SK-N-SH (cell line): ENCODE measurements at regions not wholly inside any gene's neighbourhood (a gene's known extent, or its start where the extent isn't known, plus 50 kb on each side); places are given as distances from the start of the nearest gene placed in this dataset.

ENCODE experiments used
- CTCF ChIA-PET: fragments of 300-600, 350-600 bp; formaldehyde crosslinking; extraction: SDS; loops from one replicate; lab custom pipeline; 2021; lab: Yijun Ruan, JAX
- POLR2A ChIA-PET: fragments of 350-600 bp; sonication (Branson Sonifier 250); formaldehyde crosslinking; extraction: SDS; loops from one replicate; lab custom pipeline; 2020; ENCODE audit warnings: antibody characterized with exemption, inconsistent platforms; lab: Yijun Ruan, JAX
- DNase-seq: peaks from one replicate; pipeline ENCODE4 v3.0.0; 2012
- H2AFZ ChIP-seq: fragments of 200-600 bp; sonication (generic); 2 replicates; pipeline ENCODE4 v1.8.1; 2016; ENCODE audit warnings: antibody characterized with exemption, mild to moderate bottlenecking, low read depth
- H3F3A ChIP-seq: fragments of 200-600 bp; sonication (generic); replicated peaks from 2 replicates; pipeline ENCODE3; 2016; ENCODE audit warnings: antibody characterized with exemption, mild to moderate bottlenecking; ENCODE audit not compliant: insufficient read depth
- H3K27ac ChIP-seq, 2 experiments: fragments of 200-500 bp in 1 of 2; fragments of 200-600 bp in 1 of 2; sonication (Bioruptor generic) in 1 of 2; sonication (generic), shearing (Covaris generic) in 1 of 2; 2 replicates each; pipeline versions ENCODE4 v1.5.1 to v1.6.1; 2014 to 2016; ENCODE audit warnings: low read depth in 2 of 2, inconsistent platforms in 1 of 2, low read length in 1 of 2, mild to moderate bottlenecking in 1 of 2, mixed read lengths in 1 of 2
- H3K27me3 ChIP-seq: fragments of 200-600 bp; sonication (generic), shearing (Covaris generic); 2 replicates; pipeline ENCODE4 v1.6.1; 2016; ENCODE audit warnings: mixed run types; ENCODE audit not compliant: insufficient read depth
- H3K36me3 ChIP-seq, 2 experiments: fragments of 200-500 bp in 1 of 2; fragments of 200-600 bp in 1 of 2; sonication (Bioruptor generic) in 1 of 2; sonication (generic) in 1 of 2; replicated peaks in 1 of 2; 2 replicates each; pipeline versions ENCODE3 to v1.5.1; 2014 to 2016; ENCODE audit warnings: low read length in 1 of 2, mild to moderate bottlenecking in 1 of 2; ENCODE audit not compliant: insufficient read depth in 2 of 2, control insufficient read depth in 1 of 2
- H3K4me1 ChIP-seq, 2 experiments: fragments of 200-500 bp in 1 of 2; fragments of 200-600 bp in 1 of 2; sonication (Bioruptor generic) in 1 of 2; sonication (generic), shearing (Covaris generic) in 1 of 2; 2 replicates each; pipeline versions ENCODE4 v1.5.1 to v1.6.1; 2014 to 2016; ENCODE audit warnings: low read depth in 1 of 2, low read length in 1 of 2, mixed run types in 1 of 2; ENCODE audit not compliant: insufficient read depth in 2 of 2, control insufficient read depth in 1 of 2
- H3K4me2 ChIP-seq: fragments of 200-600 bp; sonication (generic), shearing (Covaris generic); 2 replicates; pipeline ENCODE4 v1.6.1; 2017; ENCODE audit warnings: mixed run types
- H3K4me3 ChIP-seq, 2 experiments: fragments of 200-500 bp in 1 of 2; fragments of 200-600 bp in 1 of 2; sonication (Bioruptor generic) in 1 of 2; sonication (generic), shearing (Covaris generic) in 1 of 2; 2 replicates each; pipeline versions ENCODE4 v1.5.1 to v1.8.1; 2014 to 2016; ENCODE audit warnings: low read depth in 2 of 2, inconsistent platforms in 1 of 2, low read length in 1 of 2, mild to moderate bottlenecking in 1 of 2, mixed read lengths in 1 of 2, moderate library complexity in 1 of 2
- H3K79me2 ChIP-seq: fragments of 200-600 bp; sonication (generic); 2 replicates; pipeline ENCODE4 v1.8.1; 2017; ENCODE audit warnings: mild to moderate bottlenecking; ENCODE audit not compliant: insufficient read depth
- H3K9ac ChIP-seq: fragments of 200-600 bp; sonication (generic); 2 replicates; pipeline ENCODE4 v1.6.1; 2017; ENCODE audit warnings: mixed run types
- H3K9me2 ChIP-seq: fragments of 200-600 bp; sonication (generic); 2 replicates; pipeline ENCODE4 v1.6.1; 2017; ENCODE audit warnings: mixed run types
- H3K9me3 ChIP-seq: fragments of 200-600 bp; sonication (generic); 2 replicates; pipeline ENCODE4 v1.6.1; 2017; ENCODE audit warnings: mixed run types, mild to moderate bottlenecking, moderate library complexity
- H4K20me1 ChIP-seq: fragments of 200-600 bp; sonication (generic); 2 replicates; pipeline ENCODE4 v1.6.1; 2017; ENCODE audit warnings: mild to moderate bottlenecking, mixed run types; ENCODE audit not compliant: insufficient read depth
- CHD2 ChIP-seq: fragments of 150-350 bp; IDR thresholded peaks from 2 replicates; pipeline ENCODE4 v1.6.1; 2018; ENCODE audit warnings: low read length; ENCODE audit not compliant: partially characterized antibody
- CTCF ChIP-seq: fragments of 200-600 bp; sonication (generic); IDR thresholded peaks from 2 replicates; pipeline ENCODE4 v1.6.1; 2017; ENCODE audit warnings: antibody characterized with exemption, mild to moderate bottlenecking, moderate library complexity
- EP300 ChIP-seq, 2 experiments: IDR thresholded peaks; 2 replicates each; pipeline versions ENCODE4 v1.4.0 to v1.6.1; 2012; ENCODE audit warnings: borderline replicate concordance in 1 of 2, low read depth in 1 of 2, low read length in 1 of 2
- FOXJ3 ChIP-seq: sonication (generic); formaldehyde crosslinking; IDR thresholded peaks from 2 replicates; pipeline ENCODE4 v1.5.1; 2020; ENCODE audit warnings: mild to moderate bottlenecking, missing genetic modification reagents
- FOXM1 ChIP-seq: IDR thresholded peaks from 2 replicates; pipeline ENCODE4 v1.4.0; 2012; ENCODE audit warnings: low read depth, mild to moderate bottlenecking
- GABPA ChIP-seq: IDR thresholded peaks from 2 replicates; pipeline ENCODE4 v1.4.0; 2012; ENCODE audit warnings: low read depth, mild to moderate bottlenecking
- NFIC ChIP-seq: IDR thresholded peaks from 2 replicates; pipeline ENCODE4 v1.4.0; 2012; ENCODE audit warnings: borderline replicate concordance
- PBX3 ChIP-seq: IDR thresholded peaks from 2 replicates; pipeline ENCODE4; 2012
- POLR2AphosphoS5 ChIP-seq: IDR thresholded peaks from 2 replicates; pipeline ENCODE4 v1.6.1; 2012; ENCODE audit warnings: low read depth, low read length
- RCOR1 ChIP-seq: fragments of 150-350 bp; IDR thresholded peaks from 2 replicates; pipeline ENCODE4 v1.6.1; 2017; ENCODE audit warnings: antibody characterized with exemption, low read length
- REST ChIP-seq: IDR thresholded peaks from 2 replicates; pipeline ENCODE4 v1.6.1; 2012; ENCODE audit warnings: mild to moderate bottlenecking, low read depth, low read length, moderate library complexity
- SIN3A ChIP-seq: IDR thresholded peaks from 2 replicates; pipeline ENCODE4 v1.6.1; 2012; ENCODE audit warnings: low read depth, mild to moderate bottlenecking, low read length, moderate library complexity, borderline replicate concordance
- USF2 ChIP-seq: fragments of 150-350 bp; IDR thresholded peaks from 2 replicates; pipeline ENCODE4 v1.6.1; 2017; ENCODE audit warnings: antibody characterized with exemption, low read length, low read depth, borderline replicate concordance
- YY1 ChIP-seq: IDR thresholded peaks from 2 replicates; pipeline ENCODE4 v1.4.0; 2012; ENCODE audit warnings: low read depth, mild to moderate bottlenecking
- WGBS: methylation state at CpG from one replicate; pipeline ENCODE4 v1.1.6; 2017; ENCODE audit warnings: low lambda C conversion rate; 5-methylcytosine and 5-hydroxymethylcytosine counted together

GRCh38 chr18:64248836-64249235 lies 99.9 kb upstream of the LINC00305 start:
- no peaks in the 10 kb centered on the region for H3K79me2 ChIP-seq

More at GRCh38 chr18:64248836-64249235, 99.9 kb upstream of the LINC00305 start:
- WGBS, result 24% methylated on average over 8 of the region's 8 CpGs
- H3K27ac ChIP-seq, result no peak overlapping the region
- no peaks in the 10 kb centered on the region for H3F3A ChIP-seq
- no peaks in the 10 kb centered on the region for H3K36me3 ChIP-seq
- H3K4me1 ChIP-seq, result no peaks in the 10 kb centered on the region
- no peak overlapping the region for H3K9ac ChIP-seq
- CTCF ChIA-PET, result interaction anchor here (0.6 kb wide), 1 partner anchor 466 kb away, joined by 3 read pairs; no protein-coding TSS in a partner anchor
- no peaks in the 10 kb centered on the region for H4K20me1 ChIP-seq
- H3K4me3 ChIP-seq, result no peak overlapping the region
- TF ChIP-seq FOXM1 (no peak), POLR2AphosphoS5 (no peak), YY1 (no peak), EP300 (IDR thresholded peaks at IDR 0.05; ENCODE audit: borderline replicate concordance in 1 of 2, low read depth in 1 of 2, low read length in 1 of 2) (no peak), SIN3A (no peak), USF2 (no peak), CHD2 (no peak), PBX3 (no peak), NFIC (no peak), RCOR1 (no peak), CTCF (no peak), FOXJ3 (CRISPR knock-in tag) (no peak), GABPA (no peak), REST (no peak)
- TF ChIP-seq, all 33 proteins: peak for 0
- POLR2A ChIA-PET, result no interaction called here
- Histone ChIP-seq H3K9me2 (no peaks in the 10 kb centered on the region), H3K4me2 (no peak overlapping the region), H3K27me3 (no peaks in the 10 kb centered on the region), H3K9me3 (no peaks in the 10 kb centered on the region), H2AFZ (no peak overlapping the region)
- DNase-seq, result no peak
